ENCODE measurements at regions not wholly inside any gene's neighbourhood (a gene's known extent, or its start where the extent isn't known, plus 50 kb on each side); places are given as distances from the start of the nearest gene placed in this dataset.
A peak's percentile ranks its signal among the peaks of the same experiment; 100 is the strongest.
"Not testable (repeated sequence)": the region's sequence is repeated elsewhere in the genome, so short reads cannot be mapped to it uniquely, and the experiment has no call there.

DNA sequence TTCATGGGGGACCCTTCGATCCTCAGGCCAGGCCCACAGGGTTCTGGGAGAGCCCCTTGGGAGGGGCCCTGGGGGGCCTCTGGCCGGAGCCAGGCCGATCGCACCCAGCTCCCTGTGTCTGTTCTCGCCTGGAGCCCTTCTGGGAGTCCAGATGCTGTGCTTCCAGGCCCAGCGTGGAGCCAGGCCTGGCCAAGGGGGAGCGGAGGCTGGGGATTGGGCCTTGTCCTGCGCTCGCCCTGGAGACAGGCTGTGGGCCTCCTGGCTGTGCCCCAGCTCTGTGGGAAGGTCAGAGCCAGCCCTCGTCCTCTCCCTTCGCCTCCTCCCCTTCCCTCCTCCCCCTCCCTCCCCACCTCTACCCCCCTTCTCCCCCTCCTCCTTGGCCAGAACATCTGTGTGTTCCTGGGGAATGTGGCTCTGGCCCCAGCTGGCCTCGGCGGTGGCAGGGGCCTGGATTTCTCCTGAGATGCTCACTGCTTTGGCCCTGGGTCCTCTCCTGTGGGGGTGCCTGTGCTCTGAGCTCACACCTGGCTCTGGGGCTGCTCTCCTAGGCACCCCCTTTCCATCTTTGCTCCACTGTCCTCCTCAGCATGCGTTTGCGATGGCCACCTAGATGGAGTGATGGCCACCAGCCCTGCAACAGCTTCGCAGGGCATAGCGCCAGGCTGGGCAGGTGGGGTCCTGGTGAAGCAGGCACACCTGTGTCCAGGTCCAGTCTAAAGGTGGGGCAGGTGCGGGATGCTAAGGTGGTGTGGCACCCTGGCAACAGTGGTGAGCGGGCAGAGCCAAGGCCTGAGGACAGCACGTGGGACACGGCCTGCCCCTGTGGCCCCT is 90.6 kb upstream of the CIBAR2 start:
- TF ChIP-seq, protein P1, sequence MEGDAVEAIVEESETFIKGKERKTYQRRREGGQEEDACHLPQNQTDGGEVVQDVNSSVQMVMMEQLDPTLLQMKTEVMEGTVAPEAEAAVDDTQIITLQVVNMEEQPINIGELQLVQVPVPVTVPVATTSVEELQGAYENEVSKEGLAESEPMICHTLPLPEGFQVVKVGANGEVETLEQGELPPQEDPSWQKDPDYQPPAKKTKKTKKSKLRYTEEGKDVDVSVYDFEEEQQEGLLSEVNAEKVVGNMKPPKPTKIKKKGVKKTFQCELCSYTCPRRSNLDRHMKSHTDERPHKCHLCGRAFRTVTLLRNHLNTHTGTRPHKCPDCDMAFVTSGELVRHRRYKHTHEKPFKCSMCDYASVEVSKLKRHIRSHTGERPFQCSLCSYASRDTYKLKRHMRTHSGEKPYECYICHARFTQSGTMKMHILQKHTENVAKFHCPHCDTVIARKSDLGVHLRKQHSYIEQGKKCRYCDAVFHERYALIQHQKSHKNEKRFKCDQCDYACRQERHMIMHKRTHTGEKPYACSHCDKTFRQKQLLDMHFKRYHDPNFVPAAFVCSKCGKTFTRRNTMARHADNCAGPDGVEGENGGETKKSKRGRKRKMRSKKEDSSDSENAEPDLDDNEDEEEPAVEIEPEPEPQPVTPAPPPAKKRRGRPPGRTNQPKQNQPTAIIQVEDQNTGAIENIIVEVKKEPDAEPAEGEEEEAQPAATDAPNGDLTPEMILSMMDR (IDR thresholded peaks at IDR 0.05; ENCODE audit: insufficient read depth, low read depth, low read length), result no peak
- no peaks in the 10 kb centered on the region for H3K36me3 ChIP-seq (ENCODE audit: control insufficient read depth, insufficient read depth, low read length)
- H3K27me3 ChIP-seq (ENCODE audit: control insufficient read depth, insufficient read depth, low read length), result no peaks in the 10 kb centered on the region
- CTCF ChIA-PET, result interaction anchor here (0.7 to 1.7 kb wide), 3 partner anchors 42 to 88 kb away, joined by 3 to 10 read pairs (median 3); no protein-coding TSS in a partner anchor
- peak; percentile 60 for DNase-seq (ENCODE audit: low read depth)
- H3K4me3 ChIP-seq (ENCODE audit: low read depth, low read length), result no peak overlapping the region
- POLR2A ChIA-PET, result no interaction called here

DNA sequence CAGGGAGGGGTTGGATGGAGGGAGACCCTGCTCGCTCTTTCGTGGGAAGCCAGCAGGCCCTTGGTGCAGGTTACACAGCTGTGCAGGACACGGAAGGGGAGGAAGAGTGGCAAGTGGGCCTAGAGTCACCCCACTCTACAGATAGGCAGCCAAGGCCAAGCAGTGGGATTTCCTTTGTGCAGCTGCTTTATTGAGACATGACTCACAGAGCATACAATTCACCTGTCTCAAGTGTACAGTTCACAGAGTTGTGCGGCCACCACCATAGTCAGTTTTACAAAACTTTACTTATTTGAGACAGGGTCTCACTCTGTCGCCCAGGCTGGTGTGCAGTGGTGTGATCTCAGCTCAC is 91.2 kb upstream of the CIBAR2 start:
- Histone ChIP-seq H3K36me3 (ENCODE audit: control insufficient read depth, insufficient read depth, low read length) (no peaks in the 10 kb centered on the region), H3K27me3 (ENCODE audit: control insufficient read depth, insufficient read depth, low read length) (no peaks in the 10 kb centered on the region), H3K4me3 (ENCODE audit: low read depth, low read length) (no peak overlapping the region)
- TF ChIP-seq, protein P1 (IDR thresholded peaks at IDR 0.05; ENCODE audit: insufficient read depth, low read depth, low read length), result no peak
- ChIA-PET POLR2A (no interaction called here), CTCF (interaction anchor here (0.7 kb wide), 1 partner anchor 49 kb away, joined by 3 read pairs; no protein-coding TSS in a partner anchor)
- no peak for DNase-seq (ENCODE audit: low read depth)

DNA sequence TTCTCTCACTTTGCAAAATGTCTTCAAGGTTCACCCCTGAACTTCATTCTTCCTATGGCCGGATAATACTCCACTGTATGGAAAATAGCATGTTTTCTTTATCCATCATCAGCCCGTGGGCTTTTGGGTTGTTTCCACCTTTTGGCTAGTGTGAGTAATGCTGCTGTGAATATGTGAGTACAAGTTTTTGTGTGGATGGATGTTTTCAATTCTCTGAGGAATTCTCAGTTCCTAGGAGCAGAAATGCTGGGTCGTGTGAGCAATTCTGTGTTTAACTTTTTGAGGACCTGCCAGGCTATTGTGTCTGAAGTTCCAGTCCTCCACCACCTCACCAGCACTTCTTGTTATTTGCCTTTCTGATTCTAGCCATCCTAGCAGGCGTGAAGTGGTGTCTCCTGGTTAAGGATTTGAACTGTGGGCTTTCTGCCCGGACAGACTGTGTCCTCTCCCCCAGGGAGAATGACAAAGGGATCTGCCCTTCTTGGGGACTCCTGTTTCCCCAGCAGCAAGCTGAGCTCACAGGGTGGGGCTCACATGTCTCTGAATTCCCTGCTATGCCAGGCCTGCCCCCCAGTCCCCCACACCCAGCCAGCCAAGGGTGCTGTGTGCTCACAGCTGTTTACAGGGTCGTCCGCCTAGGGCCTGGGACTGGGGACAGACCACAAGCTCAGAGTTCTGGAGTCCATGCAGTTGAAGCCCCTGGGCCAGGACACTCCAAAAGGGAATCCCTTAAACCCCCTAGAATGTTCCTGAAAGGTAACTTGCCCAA is 92.2 kb upstream of the CIBAR2 start:
- ChIA-PET CTCF (interaction anchor here (0.8 to 0.9 kb wide), 3 partner anchors 11 to 48 kb away, joined by 3 to 4 read pairs (median 3); no protein-coding TSS in a partner anchor), POLR2A (no interaction called here)
- Histone ChIP-seq H3K4me3 (ENCODE audit: low read depth, low read length) (no peak overlapping the region), H3K27me3 (ENCODE audit: control insufficient read depth, insufficient read depth, low read length) (no peaks in the 10 kb centered on the region), H3K36me3 (ENCODE audit: control insufficient read depth, insufficient read depth, low read length) (no peaks in the 10 kb centered on the region)
- TF ChIP-seq, protein P1 (IDR thresholded peaks at IDR 0.05; ENCODE audit: insufficient read depth, low read depth, low read length), result no peak
- peak; percentile 69 for DNase-seq (ENCODE audit: low read depth)

DNA sequence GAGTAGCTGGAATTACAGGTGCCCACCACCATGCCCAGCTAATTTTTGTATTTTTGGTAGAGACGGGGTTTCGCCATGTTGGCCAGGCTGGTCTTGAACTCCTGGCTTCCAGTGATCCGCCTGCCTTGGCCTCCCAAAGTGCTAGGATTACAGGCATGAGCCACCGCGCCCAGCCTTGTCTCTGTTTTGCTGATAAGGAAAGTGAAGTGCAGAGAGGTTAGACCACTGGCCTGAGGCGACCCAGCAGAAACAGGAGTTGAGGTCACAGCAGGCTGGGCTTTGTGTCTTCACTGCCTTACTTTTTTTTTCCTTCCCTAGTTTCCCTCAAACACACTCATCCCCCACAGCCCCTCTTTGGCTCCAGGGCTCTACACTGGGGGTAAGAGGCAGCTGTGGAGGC is 93.0 kb upstream of the CIBAR2 start:
- DNase-seq (ENCODE audit: low read depth); H3K4me3 ChIP-seq (ENCODE audit: low read depth, low read length); POLR2A ChIA-PET; H3K36me3 ChIP-seq (ENCODE audit: control insufficient read depth, insufficient read depth, low read length); H3K27me3 ChIP-seq (ENCODE audit: control insufficient read depth, insufficient read depth, low read length): not testable (repeated sequence)
- CTCF ChIA-PET, result interaction anchor here (0.8 to 1.3 kb wide), 3 partner anchors 10 to 90 kb away, joined by 3 to 4 read pairs (median 3); no protein-coding TSS in a partner anchor

DNA sequence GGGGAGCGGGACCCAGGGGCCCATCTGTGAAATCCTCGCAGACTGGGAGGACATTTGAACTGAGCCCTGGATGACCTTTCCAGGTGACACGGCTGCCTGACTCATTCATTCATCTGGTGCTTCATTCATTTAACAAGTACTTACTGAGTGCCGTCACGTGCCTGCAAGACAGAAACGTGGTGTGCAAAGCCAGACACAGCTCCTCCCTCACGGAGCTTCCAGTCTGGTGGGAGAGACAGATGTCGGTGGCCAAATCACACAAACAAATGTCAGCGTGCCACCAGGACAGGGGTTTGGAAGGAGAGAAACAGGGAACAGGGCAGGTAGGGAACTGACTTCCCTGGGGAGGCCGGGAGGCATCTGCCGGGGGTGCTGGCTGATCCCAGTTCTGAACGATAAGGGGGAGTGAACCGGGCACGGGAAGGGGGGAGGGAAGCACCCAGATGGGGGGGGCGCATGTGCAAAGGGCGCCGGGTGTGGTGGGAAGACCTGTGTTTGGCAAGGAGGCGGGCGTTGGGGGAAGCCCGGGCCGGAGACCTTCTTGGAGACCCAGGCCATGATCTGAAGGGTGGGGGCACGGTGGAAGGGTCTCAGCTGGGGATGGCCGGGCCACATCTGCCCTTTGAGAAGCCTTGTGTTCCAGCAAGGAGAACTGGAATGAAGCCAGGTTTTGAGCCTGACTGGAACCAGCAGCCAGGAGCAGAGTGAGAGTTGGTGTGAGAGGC is 93.6 kb upstream of the CIBAR2 start:
- ChIA-PET POLR2A (no interaction called here), CTCF (interaction anchor here (0.8 to 1.3 kb wide), 2 partner anchors 47 to 91 kb away, joined by 3 to 4 read pairs; no protein-coding TSS in a partner anchor)
- DNase-seq (ENCODE audit: low read depth), result no peak
- Histone ChIP-seq H3K27me3 (ENCODE audit: control insufficient read depth, insufficient read depth, low read length) (no peaks in the 10 kb centered on the region), H3K4me3 (ENCODE audit: low read depth, low read length) (no peak overlapping the region), H3K36me3 (ENCODE audit: control insufficient read depth, insufficient read depth, low read length) (no peaks in the 10 kb centered on the region)
- TF ChIP-seq, protein P1 (IDR thresholded peaks at IDR 0.05; ENCODE audit: insufficient read depth, low read depth, low read length), result no peak

All from BJ (cell line).